Right ventricle myocardium superior (tissue), 1 donor: ENCODE measurements at regions not wholly inside any gene's neighbourhood (a gene's known extent, or its start where the extent isn't known, plus 50 kb on each side); places are given as distances from the start of the nearest gene placed in this dataset.
"Not testable (repeated sequence)": the region's sequence is repeated elsewhere in the genome, so short reads cannot be mapped to it uniquely, and the experiment has no call there.

ENCODE experiments used
- ATAC-seq: fragments of 200-7000 bp; cut with Tn5 transposase; one replicate; pipeline ENCODE4 v1.9.1; 2020; ENCODE audit warnings: mild to moderate bottlenecking; ENCODE audit not compliant: poor library complexity
- DNase-seq: peaks from one replicate; pipeline ENCODE4 v3.0.0-alpha.2; 2020
- intact Hi-C: fragments of 100-400 bp; cut with DNase I; formaldehyde crosslinking; loops from one replicate; pipeline ENCODE4 v1.11.2; 2022
- donor health status: DM: no; HTN: yes; CAD: no; lungs with severe emphysema.

DNA sequence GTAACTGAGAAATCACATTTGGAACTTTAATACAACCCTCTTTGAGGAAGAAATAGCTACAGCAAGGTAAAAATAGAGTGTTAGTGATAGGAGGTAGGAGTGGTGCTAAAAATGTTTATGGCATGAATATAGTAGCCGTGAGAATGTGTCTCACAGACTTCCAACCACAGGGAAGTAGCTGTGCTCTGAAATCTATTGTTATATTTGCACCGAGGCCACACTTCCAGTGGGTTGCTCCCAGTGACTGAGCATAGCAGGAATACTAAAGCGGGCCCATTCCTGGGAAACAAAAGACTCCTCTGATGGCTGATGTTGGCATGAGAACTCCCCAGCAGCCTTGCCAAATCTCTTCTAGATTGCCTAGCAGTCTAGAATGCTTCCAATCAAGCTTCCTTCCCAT is 174.1 kb upstream of the PLXNC1 start:
- intact Hi-C loops, result loop anchor here (10.0 kb wide), 2 partner anchors 209 to 409 kb away; no protein-coding TSS in a partner anchor
- ATAC-seq (peak; percentile 79), DNase-seq (no peak)

- DNase-seq (no peak), ATAC-seq (no peak)
- intact Hi-C loops, result loop anchor here (10.0 kb wide), 2 partner anchors 211 to 411 kb away; no protein-coding TSS in a partner anchor
Measured at GRCh38 chr12:93976024-93976423, 172.4 kb upstream of the PLXNC1 start.

DNA sequence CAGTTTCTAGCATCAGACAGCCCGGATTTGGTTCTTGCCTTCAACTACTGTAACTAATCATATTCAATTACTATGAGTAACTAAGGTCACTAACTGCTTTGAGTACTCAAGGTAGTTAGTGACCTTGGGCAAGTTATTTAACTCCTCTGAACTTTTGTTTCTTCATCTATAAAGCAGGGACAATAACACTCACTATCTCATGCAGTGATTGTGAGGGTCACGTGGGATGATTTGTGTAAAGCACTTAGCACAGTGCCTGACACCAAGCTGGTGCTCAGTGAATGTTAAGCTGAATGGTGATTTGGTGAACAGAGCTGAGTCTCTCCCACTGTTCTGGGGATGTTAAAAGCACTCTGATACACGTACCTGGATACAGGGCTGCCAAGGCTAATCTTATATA is 171.3 kb upstream of the PLXNC1 start:
- DNase-seq (no peak), ATAC-seq (no peak)
- intact Hi-C loops, result loop anchor here (10.0 kb wide), 2 partner anchors 212 to 412 kb away; no protein-coding TSS in a partner anchor

- intact Hi-C loops, result loop anchor here (10.0 kb wide), 2 partner anchors 214 to 414 kb away; no protein-coding TSS in a partner anchor
- DNase-seq, result no peak
- ATAC-seq, result peak; percentile 88
Measured at GRCh38 chr12:93978553-93978952, 169.8 kb upstream of the PLXNC1 start.

GRCh38 chr12:93979189-93979588 is 169.2 kb upstream of the PLXNC1 start:
- intact Hi-C loops, result loop anchor here (10.0 kb wide), 2 partner anchors 214 to 414 kb away; no protein-coding TSS in a partner anchor
- ATAC-seq (peak; percentile 34), DNase-seq (no peak)

DNA sequence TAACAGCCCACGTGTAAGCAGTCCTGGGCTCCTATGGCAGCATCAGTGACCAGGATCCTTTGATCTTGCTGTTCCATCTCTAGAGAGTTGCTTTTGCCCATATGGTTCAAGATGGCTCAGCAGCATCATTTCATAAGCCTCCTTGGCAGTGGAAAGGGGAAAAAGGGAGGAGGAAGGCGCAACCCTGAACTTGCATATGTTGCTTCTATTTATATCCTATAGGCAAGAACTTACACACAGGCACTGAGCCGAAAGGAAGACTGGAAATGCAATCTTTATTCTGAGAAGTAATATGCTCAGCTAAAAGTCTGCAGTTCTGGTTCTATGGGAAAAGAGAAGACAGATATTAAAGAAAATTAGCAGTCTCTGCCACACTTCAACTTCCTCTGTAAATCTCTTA is 167.7 kb upstream of the PLXNC1 start:
- no peak for ATAC-seq
- no peak for DNase-seq
- intact Hi-C loops, result loop anchor here (10.0 kb wide), 2 partner anchors 114 to 476 kb away; no protein-coding TSS in a partner anchor

- no peak for DNase-seq
- ATAC-seq, result no peak
- intact Hi-C loops, result loop anchor here (10.0 kb wide), 2 partner anchors 113 to 477 kb away; no protein-coding TSS in a partner anchor
Measured at GRCh38 chr12:93981411-93981810, 167.0 kb upstream of the PLXNC1 start.

- no peak for DNase-seq
- intact Hi-C loops, result loop anchor here (10.0 kb wide), 2 partner anchors 112 to 478 kb away; no protein-coding TSS in a partner anchor
- no peak for ATAC-seq
Measured at GRCh38 chr12:93982771-93983315, 165.5 kb upstream of the PLXNC1 start.

DNA sequence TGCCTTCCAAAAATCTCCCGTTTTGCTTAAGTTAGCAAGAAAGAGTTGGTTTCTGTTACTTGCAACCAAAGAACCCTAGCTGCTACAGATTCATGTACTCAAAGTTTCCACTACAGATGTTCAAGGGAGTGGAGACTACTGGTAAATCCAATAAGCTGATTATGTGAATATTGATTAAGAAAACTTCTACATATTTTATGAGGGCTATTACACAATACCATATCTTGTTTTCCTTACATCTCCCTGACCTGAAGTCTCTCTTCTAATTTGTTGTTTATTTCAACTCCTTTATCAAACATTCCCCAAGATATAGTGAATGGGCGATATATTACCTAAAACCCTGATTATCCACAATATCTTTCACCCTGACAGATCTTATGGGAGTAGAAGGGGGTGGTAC is 164.4 kb upstream of the PLXNC1 start:
- DNase-seq (no peak), ATAC-seq (no peak)
- intact Hi-C loops, result loop anchor here (10.0 kb wide), 2 partner anchors 111 to 479 kb away; no protein-coding TSS in a partner anchor

GRCh38 chr12:93989949-93990348 is 158.4 kb upstream of the PLXNC1 start:
- ATAC-seq (no peak), DNase-seq (no peak)
- intact Hi-C loops, result loop anchor here (10.0 kb wide), 3 partner anchors 85 to 485 kb away; no protein-coding TSS in a partner anchor

GRCh38 chr12:93990832-93991803 is 157.3 kb upstream of the PLXNC1 start:
- peak; percentile 49 for DNase-seq
- intact Hi-C loops, result loop anchor here (10.0 kb wide), 1 partner anchor 84 kb away; no protein-coding TSS in a partner anchor
- ATAC-seq, result peak; percentile 96

- DNase-seq (no peak), ATAC-seq (peak; percentile 14)
- intact Hi-C loops, result loop anchor here (10.0 kb wide), 1 partner anchor 83 kb away; no protein-coding TSS in a partner anchor
Measured at GRCh38 chr12:93991829-93992461, 156.4 kb upstream of the PLXNC1 start.

DNA sequence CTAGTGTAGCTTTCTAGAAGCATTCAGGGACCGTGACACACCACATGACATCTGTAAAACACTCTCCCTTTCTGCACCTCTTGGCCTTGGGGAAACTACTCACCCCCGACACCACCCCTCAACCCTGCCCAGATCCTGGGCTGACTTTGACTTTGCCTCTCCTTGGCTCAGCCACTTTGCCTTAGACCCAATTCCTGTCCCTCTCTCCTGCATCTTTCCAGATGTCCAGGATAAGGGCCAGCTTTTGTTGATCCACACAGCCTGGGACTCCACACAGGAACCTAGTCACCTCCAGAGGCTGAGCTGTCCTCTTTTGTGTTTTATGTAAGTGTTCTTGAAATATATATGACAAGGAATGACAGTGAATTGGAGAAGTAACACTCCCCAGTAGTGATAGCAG is 153.7 kb upstream of the PLXNC1 start:
- DNase-seq, result no peak
- no peak for ATAC-seq
- intact Hi-C loops, result loop anchor here (10.0 kb wide), 1 partner anchor 80 kb away; no protein-coding TSS in a partner anchor

DNA sequence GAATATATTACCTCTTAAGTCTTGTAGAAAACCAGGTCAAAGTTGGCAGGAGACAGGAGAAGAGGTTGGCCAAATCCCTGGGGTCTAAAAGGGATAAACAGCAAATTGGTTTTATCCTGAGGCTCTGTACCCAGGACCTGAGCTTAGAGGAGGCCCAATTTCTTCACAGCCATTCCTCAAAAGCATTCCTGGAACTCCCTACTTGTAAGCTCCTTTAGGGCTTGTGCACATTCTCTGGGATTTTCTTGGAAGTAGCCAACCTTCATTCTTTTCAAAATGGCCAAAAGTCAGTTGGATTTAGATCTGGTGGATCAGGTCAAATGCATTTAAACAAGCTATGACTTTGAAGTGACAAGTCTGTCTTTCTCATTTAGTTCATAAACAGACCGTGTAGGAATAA is 152.1 kb upstream of the PLXNC1 start:
- ATAC-seq (no peak), DNase-seq (no peak)
- intact Hi-C loops, result loop anchor here (10.0 kb wide), 1 partner anchor 78 kb away; no protein-coding TSS in a partner anchor

DNA sequence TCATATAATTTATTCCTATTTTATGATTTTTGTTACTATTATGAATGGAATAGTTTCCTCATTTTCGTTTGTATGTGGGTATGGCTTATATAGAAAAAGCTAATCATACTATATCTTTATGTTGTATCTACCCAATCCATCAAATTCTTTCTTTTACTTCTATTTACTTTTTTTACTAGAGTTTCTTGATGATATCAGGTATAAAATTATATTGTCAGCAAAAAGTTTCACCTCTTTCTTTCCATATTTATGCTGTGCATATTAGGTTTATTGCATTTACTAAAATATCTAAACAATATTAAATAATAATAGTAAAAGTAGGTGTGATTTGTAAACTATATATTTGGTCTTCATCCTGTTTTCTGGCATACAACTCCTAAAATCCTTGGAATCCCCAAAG is 146.7 kb upstream of the PLXNC1 start:
- no peak for ATAC-seq
- no peak for DNase-seq
- intact Hi-C loops, result no loop called here

GRCh38 chr12:94002925-94003324 is 145.5 kb upstream of the PLXNC1 start:
- not testable (repeated sequence) for DNase-seq, ATAC-seq

DNA sequence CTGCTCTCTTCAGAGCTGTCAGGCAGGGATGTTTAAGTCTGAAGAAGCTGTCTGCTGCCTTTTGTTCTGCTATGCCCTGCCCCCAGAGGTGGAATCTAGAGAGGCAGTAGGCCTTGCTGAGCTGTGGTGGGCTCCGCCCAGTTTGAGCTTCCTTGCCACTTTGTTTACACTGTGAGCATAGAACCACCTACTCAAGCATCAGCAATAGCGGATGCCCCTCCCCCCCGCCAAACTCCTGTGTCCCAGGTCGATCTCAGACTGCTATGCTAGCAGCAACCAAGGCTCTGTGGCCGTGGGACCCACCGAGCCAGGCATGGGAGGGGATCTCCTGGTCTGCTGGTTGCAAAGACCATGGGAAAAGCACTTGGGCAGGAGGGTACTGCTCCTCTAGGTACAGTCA is 140.5 kb upstream of the PLXNC1 start:
- ATAC-seq, intact Hi-C loops, DNase-seq: not testable (repeated sequence)

More at GRCh38 chr12:94002925-94003324, 145.5 kb upstream of the PLXNC1 start:
- intact Hi-C loops, result not testable (repeated sequence)

- DNase-seq (no peak), ATAC-seq (no peak)
- intact Hi-C loops, result no loop called here
Measured at GRCh38 chr12:94010307-94010706, 138.1 kb upstream of the PLXNC1 start.

- intact Hi-C loops, result no loop called here
- ATAC-seq (no peak), DNase-seq (no peak)
Measured at GRCh38 chr12:94012071-94012470, 136.3 kb upstream of the PLXNC1 start.
